Sigmoid colon (tissue), 6 donors: ENCODE measurements at regions not wholly inside any gene's neighbourhood (a gene's known extent, or its start where the extent isn't known, plus 50 kb on each side); places are given as distances from the start of the nearest gene placed in this dataset.
"Not testable (repeated sequence)": the region's sequence is repeated elsewhere in the genome, so short reads cannot be mapped to it uniquely, and the experiment has no call there.

Source experiments
- DNase-seq: peaks from one replicate; pipeline ENCODE4 v3.0.0-alpha.2; 2019
- H3K27ac ChIP-seq, 4 donors: fragments of 200-600 bp; sonication (generic); one replicate each; pipeline ENCODE4 v1.5.1; 2016 to 2019; ENCODE audit warnings: mild to moderate bottlenecking in 1 of 4
- H3K27me3 ChIP-seq, 3 donors: fragments of 200-600 bp; sonication (generic); one replicate each; pipeline ENCODE4 v1.5.1; 2019; ENCODE audit warnings: mild to moderate bottlenecking in 1 of 3
- H3K36me3 ChIP-seq, 4 donors: fragments of 200-600 bp; sonication (generic); one replicate each; pipeline ENCODE4 v1.5.1; 2016 to 2019
- H3K4me1 ChIP-seq, 4 donors: fragments of 200-600 bp; sonication (generic); one replicate each; pipeline ENCODE4 v1.5.1; 2017 to 2019
- H3K4me3 ChIP-seq, 4 donors: fragments of 200-600 bp; sonication (generic); one replicate each; pipeline ENCODE4 v1.5.1; 2017 to 2019; ENCODE audit warnings: mild to moderate bottlenecking in 2 of 4, moderate library complexity in 1 of 4
- H3K9me3 ChIP-seq, 4 donors: fragments of 200-600 bp in 3 of 4; sonication (generic) in 3 of 4; one replicate each; pipeline versions ENCODE4 v1.5.1 to v1.6.1; 2013 to 2019
- EP300 ChIP-seq, 4 donors: sonication (generic); formaldehyde crosslinking; IDR thresholded peaks; one replicate each; pipeline ENCODE4 v1.6.1; 2017; ENCODE audit warnings: antibody characterized with exemption in 4 of 4
- POLR2A ChIP-seq, 2 donors: fragments of 450-650 bp; IDR thresholded peaks; one replicate each; pipeline ENCODE4 v1.6.1; 2016; ENCODE audit warnings: antibody characterized with exemption in 2 of 2, mild to moderate bottlenecking in 2 of 2, moderate library complexity in 2 of 2
- POLR2AphosphoS5 ChIP-seq, 4 donors: sonication (generic); formaldehyde crosslinking; IDR thresholded peaks; one replicate each; pipeline ENCODE4 v1.6.1; 2017; ENCODE audit warnings: antibody characterized with exemption in 4 of 4
- WGBS, 2 donors: extraction: QIAGEN DNeasy Blood & Tissue Kit; methylation state at CpG; one replicate each; pipeline ENCODE4 v1.1.7; 2013; 5-methylcytosine and 5-hydroxymethylcytosine counted together
- intact Hi-C: fragments of 100-400 bp; cut with DNase I; formaldehyde crosslinking; loops from one replicate; pipeline ENCODE4 v1.15.1; 2023
- TF ChIP-seq, protein P1 (sequence below), 4 experiments: fragments of 450-650 bp in 3 of 4; fragments of 200-600 bp in 1 of 4; IDR thresholded peaks; one replicate each; pipeline ENCODE4 v1.5.1; 2016 to 2019; ENCODE audit warnings: antibody characterized with exemption in 4 of 4, mild to moderate bottlenecking in 3 of 4, moderate library complexity in 2 of 4
- donor health status: healthy with polysubstance abuse.
- donor health status: healthy.

- no peak overlapping the region for H3K27ac ChIP-seq
- DNase-seq = no peak
- TF ChIP-seq EP300 (IDR thresholded peaks at IDR 0.05) (no peak), POLR2AphosphoS5 (IDR thresholded peaks at IDR 0.05) (no peak), POLR2A (IDR thresholded peaks at IDR 0.05) (no peak)
- no peaks in the 10 kb centered on the region for H3K27me3 ChIP-seq
- H3K4me3 ChIP-seq = no peak overlapping the region
- WGBS, 2 donors = 74 to 79% methylated on average over 3 of the region's 3 CpGs
- no peaks in the 10 kb centered on the region for H3K36me3 ChIP-seq
- H3K4me1 ChIP-seq = peaks cover 0 to 11% (median 4%) of the 10 kb centered on the region in 4 donors
- no peaks in the 10 kb centered on the region for H3K9me3 ChIP-seq
- intact Hi-C loops = no loop called here
Measured at GRCh38 chr2:88932686-88933085, 241.2 kb downstream of the RPIA start.

DNA sequence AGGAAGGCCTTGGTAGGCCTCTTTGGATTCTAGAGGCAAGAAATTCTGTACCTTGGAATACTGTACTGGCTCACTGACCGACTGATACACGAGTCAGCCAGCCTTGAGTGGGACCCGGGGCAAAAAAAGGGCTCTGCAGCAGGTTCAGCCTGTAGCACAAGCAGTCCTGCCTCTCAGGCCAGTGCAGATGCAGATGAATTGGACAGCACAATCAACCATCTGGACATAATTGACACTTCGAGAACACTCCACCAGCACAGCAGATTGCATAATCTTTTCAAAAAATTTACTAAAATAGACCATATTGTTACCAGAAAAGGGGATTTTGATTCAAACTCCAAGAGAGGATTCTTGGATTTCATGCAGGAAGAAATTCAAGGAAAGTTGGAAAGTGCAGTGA lies 241.6 kb downstream of the RPIA start:
- Histone ChIP-seq H3K36me3 (no peaks in the 10 kb centered on the region), H3K9me3 (no peaks in the 10 kb centered on the region), H3K27ac (no peak overlapping the region), H3K4me1 (peaks cover 0 to 11% (median 4%) of the 10 kb centered on the region in 4 donors), H3K4me3 (no peak overlapping the region), H3K27me3 (no peaks in the 10 kb centered on the region)
- DNase-seq = no peak
- 70 to 76% methylated on average over 4 of the region's 4 CpGs for WGBS, 2 donors
- TF ChIP-seq POLR2AphosphoS5 (IDR thresholded peaks at IDR 0.05) = no peak
- TF ChIP-seq POLR2A (IDR thresholded peaks at IDR 0.05) = no peak
- TF ChIP-seq, protein P1, sequence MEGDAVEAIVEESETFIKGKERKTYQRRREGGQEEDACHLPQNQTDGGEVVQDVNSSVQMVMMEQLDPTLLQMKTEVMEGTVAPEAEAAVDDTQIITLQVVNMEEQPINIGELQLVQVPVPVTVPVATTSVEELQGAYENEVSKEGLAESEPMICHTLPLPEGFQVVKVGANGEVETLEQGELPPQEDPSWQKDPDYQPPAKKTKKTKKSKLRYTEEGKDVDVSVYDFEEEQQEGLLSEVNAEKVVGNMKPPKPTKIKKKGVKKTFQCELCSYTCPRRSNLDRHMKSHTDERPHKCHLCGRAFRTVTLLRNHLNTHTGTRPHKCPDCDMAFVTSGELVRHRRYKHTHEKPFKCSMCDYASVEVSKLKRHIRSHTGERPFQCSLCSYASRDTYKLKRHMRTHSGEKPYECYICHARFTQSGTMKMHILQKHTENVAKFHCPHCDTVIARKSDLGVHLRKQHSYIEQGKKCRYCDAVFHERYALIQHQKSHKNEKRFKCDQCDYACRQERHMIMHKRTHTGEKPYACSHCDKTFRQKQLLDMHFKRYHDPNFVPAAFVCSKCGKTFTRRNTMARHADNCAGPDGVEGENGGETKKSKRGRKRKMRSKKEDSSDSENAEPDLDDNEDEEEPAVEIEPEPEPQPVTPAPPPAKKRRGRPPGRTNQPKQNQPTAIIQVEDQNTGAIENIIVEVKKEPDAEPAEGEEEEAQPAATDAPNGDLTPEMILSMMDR (IDR thresholded peaks at IDR 0.05) = no peak
- TF ChIP-seq EP300 (IDR thresholded peaks at IDR 0.05) = no peak
- intact Hi-C loops = no loop called here

GRCh38 chr2:88933980-88934379 lies 242.5 kb downstream of the RPIA start:
- Histone ChIP-seq H3K4me3 (no peak overlapping the region), H3K27me3 (no peaks in the 10 kb centered on the region), H3K36me3 (no peaks in the 10 kb centered on the region), H3K9me3 (no peaks in the 10 kb centered on the region), H3K27ac (no peak overlapping the region), H3K4me1 (peaks cover 0 to 11% (median 4%) of the 10 kb centered on the region in 4 donors)
- no peak for DNase-seq
- intact Hi-C loops = no loop called here
- TF ChIP-seq EP300 (IDR thresholded peaks at IDR 0.05) = no peak
- no peak for TF ChIP-seq POLR2AphosphoS5 (IDR thresholded peaks at IDR 0.05)
- no peak for TF ChIP-seq POLR2A (IDR thresholded peaks at IDR 0.05)
- TF ChIP-seq, protein P1 (IDR thresholded peaks at IDR 0.05) = no peak
- 2 to 9% methylated on average over 1 of the region's 1 CpG for WGBS, 2 donors

GRCh38 chr2:88941178-88941577 lies 249.7 kb downstream of the RPIA start:
- intact Hi-C loops, H3K9me3 ChIP-seq: not testable (repeated sequence)
- WGBS, 2 donors = 23 to 54% methylated on average over 2 of the region's 2 CpGs

GRCh38 chr2:88942798-88943197 lies 251.3 kb downstream of the RPIA start:
- intact Hi-C loops = no loop called here
- Histone ChIP-seq H3K4me1 (no peaks in the 10 kb centered on the region), H3K4me3 (no peak overlapping the region), H3K9me3 (no peaks in the 10 kb centered on the region), H3K36me3 (no peaks in the 10 kb centered on the region), H3K27me3 (no peaks in the 10 kb centered on the region), H3K27ac (no peak overlapping the region)
- WGBS, 2 donors = 61 to 63% methylated on average over 2 of the region's 2 CpGs
- no peak for DNase-seq
- TF ChIP-seq POLR2A (IDR thresholded peaks at IDR 0.05) (no peak), POLR2AphosphoS5 (IDR thresholded peaks at IDR 0.05) (no peak), EP300 (IDR thresholded peaks at IDR 0.05) (no peak)
- TF ChIP-seq, protein P1 (IDR thresholded peaks at IDR 0.05) = no peak

More at GRCh38 chr2:88941178-88941577, 249.7 kb downstream of the RPIA start:
- H3K36me3 ChIP-seq, H3K4me3 ChIP-seq, DNase-seq, H3K27me3 ChIP-seq, H3K4me1 ChIP-seq, H3K27ac ChIP-seq: not testable (repeated sequence)

GRCh38 chr2:88949336-88949735 lies 257.9 kb downstream of the RPIA start:
- H3K27me3 ChIP-seq = peaks cover 0 to 3% (median 0%) of the 10 kb centered on the region in 3 donors
- DNase-seq = no peak
- no peak overlapping the region for H3K27ac ChIP-seq
- H3K9me3 ChIP-seq = no peaks in the 10 kb centered on the region
- no peak overlapping the region for H3K4me3 ChIP-seq
- TF ChIP-seq EP300 (IDR thresholded peaks at IDR 0.05) (no peak), POLR2A (IDR thresholded peaks at IDR 0.05) (no peak), POLR2AphosphoS5 (IDR thresholded peaks at IDR 0.05) (no peak)
- TF ChIP-seq, protein P1 (IDR thresholded peaks at IDR 0.05) = no peak
- intact Hi-C loops = no loop called here
- no peaks in the 10 kb centered on the region for H3K36me3 ChIP-seq
- no peaks in the 10 kb centered on the region for H3K4me1 ChIP-seq
